OCI-LY1 (cell line): ENCODE measurements at regions not wholly inside any gene's neighbourhood (a gene's known extent, or its start where the extent isn't known, plus 50 kb on each side); places are given as distances from the start of the nearest gene placed in this dataset.

Experiments
- H2AFZ ChIP-seq: fragments of 200-600 bp; sonication (generic), shearing (Covaris generic); 2 replicates; pipeline ENCODE4 v1.6.0; 2014; ENCODE audit warnings: antibody characterized with exemption, mild to moderate bottlenecking, low read length
- H3F3A ChIP-seq: fragments of 200-600 bp; sonication (generic), shearing (Covaris generic); 2 replicates; pipeline ENCODE4 v1.6.0; 2014; ENCODE audit warnings: mild to moderate bottlenecking, antibody characterized with exemption, low read length, moderate library complexity; ENCODE audit not compliant: insufficient read depth
- H3K27ac ChIP-seq: fragments of 200-600 bp; sonication (generic); 2 replicates; pipeline ENCODE4 v1.5.1; 2014; ENCODE audit warnings: low read length, mixed run types, mild to moderate bottlenecking, low read depth; ENCODE audit not compliant: poor library complexity, severe bottlenecking
- H3K27me3 ChIP-seq: fragments of 200-600 bp; sonication (generic); 2 replicates; pipeline ENCODE4 v1.6.0; 2014; ENCODE audit warnings: antibody characterized with exemption, mild to moderate bottlenecking, low read length, moderate library complexity; ENCODE audit not compliant: insufficient read depth
- H3K36me3 ChIP-seq: fragments of 200-600 bp; sonication (generic); 2 replicates; pipeline ENCODE4 v1.6.1; 2014; ENCODE audit warnings: mild to moderate bottlenecking, antibody characterized with exemption, low read length, moderate library complexity, mixed read lengths; ENCODE audit not compliant: insufficient read depth
- H3K4me1 ChIP-seq: fragments of 200-600 bp; sonication (generic); 2 replicates; pipeline ENCODE4 v1.5.1; 2014; ENCODE audit warnings: mild to moderate bottlenecking, low read length, moderate library complexity; ENCODE audit not compliant: insufficient read depth, severe bottlenecking
- H3K4me2 ChIP-seq: fragments of 200-600 bp; sonication (generic), shearing (Covaris generic); 2 replicates; pipeline ENCODE4 v1.6.1; 2014; ENCODE audit warnings: low read length
- H3K4me3 ChIP-seq: fragments of 200-600 bp; sonication (generic); 2 replicates; pipeline ENCODE4 v1.5.1; 2014; ENCODE audit warnings: low read length, low read depth, mild to moderate bottlenecking, mixed read lengths; ENCODE audit not compliant: poor library complexity, severe bottlenecking
- H3K79me2 ChIP-seq: fragments of 200-600 bp; shearing (Covaris generic); 2 replicates; pipeline ENCODE4 v1.6.1; 2016; ENCODE audit warnings: mixed run types, low read length, mixed read lengths; ENCODE audit not compliant: insufficient read depth
- H3K9ac ChIP-seq: fragments of 200-600 bp; sonication (generic), shearing (Covaris generic); 2 replicates; pipeline ENCODE4 v1.6.1; 2014; ENCODE audit warnings: mild to moderate bottlenecking, low read length, mixed read lengths
- H3K9me2 ChIP-seq: fragments of 200-600 bp; sonication (generic), shearing (Covaris generic); 2 replicates; pipeline ENCODE4 v1.6.1; 2014; ENCODE audit warnings: low read depth, mild to moderate bottlenecking, low read length, mixed read lengths
- H3K9me3 ChIP-seq: fragments of 200-600 bp; shearing (Covaris generic); 2 replicates; pipeline ENCODE4 v1.6.1; 2014; ENCODE audit warnings: low read length, mixed read lengths
- H4K20me1 ChIP-seq: fragments of 200-600 bp; sonication (generic), shearing (Covaris generic); 2 replicates; pipeline ENCODE4 v1.6.0; 2016; ENCODE audit warnings: mild to moderate bottlenecking, low read length; ENCODE audit not compliant: insufficient read depth
- CTCF ChIP-seq: fragments of 200-600 bp; sonication (generic), shearing (Covaris generic); IDR thresholded peaks from 2 replicates; pipeline ENCODE4 v1.5.1; 2017; ENCODE audit warnings: mild to moderate bottlenecking, antibody characterized with exemption, low read length, moderate library complexity, mixed read lengths
- EZH2 ChIP-seq: fragments of 200-600 bp; sonication (generic), shearing (Covaris generic); IDR thresholded peaks from 2 replicates; pipeline ENCODE4 v1.8.0; 2017; ENCODE audit warnings: borderline replicate concordance, mixed run types, mild to moderate bottlenecking, antibody characterized with exemption, low read length, moderate library complexity, mixed read lengths

GRCh38 chr11:36792996-36793914 lies 195.2 kb upstream of the RAG2 start:
- Histone ChIP-seq H3K36me3 (no peaks in the 10 kb centered on the region), H3K4me2 (no peak overlapping the region), H3K9ac (no peak overlapping the region), H3K4me3 (no peak overlapping the region), H3K79me2 (no peaks in the 10 kb centered on the region), H3K9me3 (no peaks in the 10 kb centered on the region), H3K4me1 (no peaks in the 10 kb centered on the region), H4K20me1 (no peaks in the 10 kb centered on the region), H3F3A (no peaks in the 10 kb centered on the region), H2AFZ (no peak overlapping the region), H3K27ac (no peak overlapping the region), H3K27me3 (no peaks in the 10 kb centered on the region), H3K9me2 (no peaks in the 10 kb centered on the region)
- TF ChIP-seq CTCF: no peak
- no peak for TF ChIP-seq EZH2

GRCh38 chr11:36791957-36792356 lies 193.9 kb upstream of the RAG2 start:
- no peaks in the 10 kb centered on the region for H3F3A ChIP-seq
- H3K27ac ChIP-seq: no peak overlapping the region
- no peaks in the 10 kb centered on the region for H3K9me2 ChIP-seq
- H3K27me3 ChIP-seq: no peaks in the 10 kb centered on the region
- no peaks in the 10 kb centered on the region for H4K20me1 ChIP-seq
- no peaks in the 10 kb centered on the region for H3K9me3 ChIP-seq
- no peak overlapping the region for H3K4me2 ChIP-seq
- no peak overlapping the region for H3K9ac ChIP-seq
- no peak overlapping the region for H2AFZ ChIP-seq
- H3K4me1 ChIP-seq: no peaks in the 10 kb centered on the region
- no peaks in the 10 kb centered on the region for H3K36me3 ChIP-seq
- no peak overlapping the region for H3K4me3 ChIP-seq
- TF ChIP-seq EZH2 (no peak), CTCF (no peak)
- no peaks in the 10 kb centered on the region for H3K79me2 ChIP-seq

- Histone ChIP-seq H3K9me2 (no peaks in the 10 kb centered on the region), H3K27me3 (no peaks in the 10 kb centered on the region), H3F3A (no peaks in the 10 kb centered on the region), H3K79me2 (no peaks in the 10 kb centered on the region), H3K4me3 (no peak overlapping the region), H3K36me3 (no peaks in the 10 kb centered on the region), H4K20me1 (no peaks in the 10 kb centered on the region), H3K4me1 (no peaks in the 10 kb centered on the region), H2AFZ (no peak overlapping the region), H3K4me2 (no peak overlapping the region), H3K27ac (no peak overlapping the region), H3K9me3 (no peaks in the 10 kb centered on the region), H3K9ac (no peak overlapping the region)
- no peak for TF ChIP-seq CTCF
- no peak for TF ChIP-seq EZH2
Measured at GRCh38 chr11:36790526-36790925, 192.5 kb upstream of the RAG2 start.
